ENCODE measurements at regions not wholly inside any gene's neighbourhood (a gene's known extent, or its start where the extent isn't known, plus 50 kb on each side); places are given as distances from the start of the nearest gene placed in this dataset.
"Not testable (repeated sequence)": the region's sequence is repeated elsewhere in the genome, so short reads cannot be mapped to it uniquely, and the experiment has no call there.

GRCh38 chr14:34050606-34051005, 99.7 kb upstream of the EGLN3 start:
- dilution Hi-C loops (cut with MboI; ENCODE audit: extremely low pct_ligation_motif_present, low sequenced_read_pairs): no loop called here
- no peaks in the 10 kb centered on the region for H4K20me1 ChIP-seq (ENCODE audit: control insufficient read depth, extremely low read depth, insufficient read depth, low read length)
- H3K9me1 ChIP-seq (ENCODE audit: control insufficient read depth, extremely low read depth, insufficient read depth, low read length): no peaks in the 10 kb centered on the region
- no peaks in the 10 kb centered on the region for H3K27me3 ChIP-seq (ENCODE audit: control insufficient read depth, extremely low read depth, insufficient read depth, low read length)
- DNase-seq (ENCODE audit: low read depth, low spot score) (peak; percentile 62), FAIRE-seq (peak; percentile 63)
- H3K36me3 ChIP-seq (ENCODE audit: control insufficient read depth in 2 of 2, extremely low read depth in 1 of 2, insufficient read depth in 2 of 2, low read length in 2 of 2): no peaks in the 10 kb centered on the region
- H3K4me3 ChIP-seq (ENCODE audit: control insufficient read depth in 2 of 3, extremely low read depth in 1 of 3, insufficient read depth in 2 of 3, low read depth in 1 of 3, low read length in 3 of 3): no peak overlapping the region
- no peak overlapping the region for H2AFZ ChIP-seq (ENCODE audit: control insufficient read depth, low read length)
- no peak overlapping the region for H3K4me2 ChIP-seq (ENCODE audit: control insufficient read depth, extremely low read depth, insufficient read depth, low read depth, low read length)
- no peaks in the 10 kb centered on the region for H3K9me3 ChIP-seq (ENCODE audit: control insufficient read depth, low read depth, low read length)
- H3K79me2 ChIP-seq (ENCODE audit: control insufficient read depth, insufficient read depth, low read length): no peaks in the 10 kb centered on the region
- TF ChIP-seq, protein P1, sequence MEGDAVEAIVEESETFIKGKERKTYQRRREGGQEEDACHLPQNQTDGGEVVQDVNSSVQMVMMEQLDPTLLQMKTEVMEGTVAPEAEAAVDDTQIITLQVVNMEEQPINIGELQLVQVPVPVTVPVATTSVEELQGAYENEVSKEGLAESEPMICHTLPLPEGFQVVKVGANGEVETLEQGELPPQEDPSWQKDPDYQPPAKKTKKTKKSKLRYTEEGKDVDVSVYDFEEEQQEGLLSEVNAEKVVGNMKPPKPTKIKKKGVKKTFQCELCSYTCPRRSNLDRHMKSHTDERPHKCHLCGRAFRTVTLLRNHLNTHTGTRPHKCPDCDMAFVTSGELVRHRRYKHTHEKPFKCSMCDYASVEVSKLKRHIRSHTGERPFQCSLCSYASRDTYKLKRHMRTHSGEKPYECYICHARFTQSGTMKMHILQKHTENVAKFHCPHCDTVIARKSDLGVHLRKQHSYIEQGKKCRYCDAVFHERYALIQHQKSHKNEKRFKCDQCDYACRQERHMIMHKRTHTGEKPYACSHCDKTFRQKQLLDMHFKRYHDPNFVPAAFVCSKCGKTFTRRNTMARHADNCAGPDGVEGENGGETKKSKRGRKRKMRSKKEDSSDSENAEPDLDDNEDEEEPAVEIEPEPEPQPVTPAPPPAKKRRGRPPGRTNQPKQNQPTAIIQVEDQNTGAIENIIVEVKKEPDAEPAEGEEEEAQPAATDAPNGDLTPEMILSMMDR (optimal IDR thresholded peaks at IDR 0.05 in 1 of 3, IDR thresholded peaks at IDR 0.05 in 1 of 3, conservative IDR thresholded peaks at IDR 0.05 in 1 of 3; ENCODE audit: extremely low read depth in 1 of 3, insufficient read depth in 2 of 3, low read length in 3 of 3): no peak
- TF ChIP-seq EZH2 (IDR thresholded peaks at IDR 0.05; ENCODE audit: low read length): no peak
- no peak overlapping the region for H3K9ac ChIP-seq (ENCODE audit: control insufficient read depth, extremely low read depth, insufficient read depth, low read length)
- no peak overlapping the region for H3K27ac ChIP-seq (ENCODE audit: control insufficient read depth, insufficient read depth, low read length)
- H3K4me1 ChIP-seq (ENCODE audit: control insufficient read depth, extremely low read depth, insufficient read depth, low read length): peaks cover 30% of the 10 kb centered on the region

DNA sequence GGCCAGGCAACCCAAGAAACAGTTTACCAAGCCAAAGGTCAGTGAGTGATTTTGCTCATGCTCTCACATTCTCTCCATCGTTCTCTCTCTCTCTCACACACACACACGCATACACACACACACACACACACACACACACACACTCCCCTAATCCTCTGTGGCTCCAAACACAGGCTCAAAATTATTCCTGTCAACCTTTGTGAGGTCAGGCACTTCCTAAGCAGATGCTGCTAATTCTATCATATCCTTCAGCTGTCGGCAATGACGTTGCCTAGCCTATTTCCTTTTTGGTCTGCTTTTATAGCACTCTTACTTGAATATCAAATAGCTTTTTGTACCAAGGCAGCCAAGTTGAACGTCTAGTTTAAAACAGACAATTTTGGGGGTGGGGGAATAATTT, 98.9 kb upstream of the EGLN3 start:
- H3K9ac ChIP-seq (ENCODE audit: control insufficient read depth, extremely low read depth, insufficient read depth, low read length): no peak overlapping the region
- H3K4me3 ChIP-seq (ENCODE audit: control insufficient read depth in 2 of 3, extremely low read depth in 1 of 3, insufficient read depth in 2 of 3, low read depth in 1 of 3, low read length in 3 of 3): no peak overlapping the region
- no peaks in the 10 kb centered on the region for H3K9me3 ChIP-seq (ENCODE audit: control insufficient read depth, low read depth, low read length)
- H3K27me3 ChIP-seq (ENCODE audit: control insufficient read depth, extremely low read depth, insufficient read depth, low read length): no peaks in the 10 kb centered on the region
- H3K36me3 ChIP-seq (ENCODE audit: control insufficient read depth in 2 of 2, extremely low read depth in 1 of 2, insufficient read depth in 2 of 2, low read length in 2 of 2): no peaks in the 10 kb centered on the region
- H3K27ac ChIP-seq (ENCODE audit: control insufficient read depth, insufficient read depth, low read length): no peak overlapping the region
- H3K4me2 ChIP-seq (ENCODE audit: control insufficient read depth, extremely low read depth, insufficient read depth, low read depth, low read length): no peak overlapping the region
- H3K4me1 ChIP-seq (ENCODE audit: control insufficient read depth, extremely low read depth, insufficient read depth, low read length): peaks cover 27% of the 10 kb centered on the region
- dilution Hi-C loops (cut with MboI; ENCODE audit: extremely low pct_ligation_motif_present, low sequenced_read_pairs): no loop called here
- H3K9me1 ChIP-seq (ENCODE audit: control insufficient read depth, extremely low read depth, insufficient read depth, low read length): no peaks in the 10 kb centered on the region
- no peaks in the 10 kb centered on the region for H4K20me1 ChIP-seq (ENCODE audit: control insufficient read depth, extremely low read depth, insufficient read depth, low read length)
- DNase-seq (ENCODE audit: low read depth, low spot score) (no peak), FAIRE-seq (no peak)
- H3K79me2 ChIP-seq (ENCODE audit: control insufficient read depth, insufficient read depth, low read length): no peaks in the 10 kb centered on the region
- H2AFZ ChIP-seq (ENCODE audit: control insufficient read depth, low read length): no peak overlapping the region
- no peak for TF ChIP-seq EZH2 (IDR thresholded peaks at IDR 0.05; ENCODE audit: low read length)
- TF ChIP-seq, protein P1 (optimal IDR thresholded peaks at IDR 0.05 in 1 of 3, IDR thresholded peaks at IDR 0.05 in 1 of 3, conservative IDR thresholded peaks at IDR 0.05 in 1 of 3; ENCODE audit: extremely low read depth in 1 of 3, insufficient read depth in 2 of 3, low read length in 3 of 3): no peak

DNA sequence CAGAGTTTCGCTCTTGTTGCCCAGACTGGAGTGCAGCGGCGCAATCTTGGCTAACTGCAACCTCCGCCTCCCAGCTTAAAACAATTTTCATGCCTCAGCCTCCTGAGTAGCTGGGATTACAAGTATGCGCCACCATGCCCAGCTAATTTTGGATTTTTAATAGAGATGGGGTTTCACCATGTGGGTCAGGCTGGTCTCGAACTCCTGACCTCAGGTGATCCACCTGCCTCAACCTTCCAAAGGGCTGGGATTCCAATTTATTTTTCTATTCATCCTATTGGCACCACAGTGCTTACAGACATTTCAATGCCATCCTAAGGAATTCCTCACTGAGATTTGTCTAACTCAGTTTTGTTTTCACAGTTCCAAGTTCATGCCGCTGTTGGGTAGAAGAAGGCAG, 98.3 kb upstream of the EGLN3 start:
- H3K27me3 ChIP-seq (ENCODE audit: control insufficient read depth, extremely low read depth, insufficient read depth, low read length); H3K36me3 ChIP-seq (ENCODE audit: control insufficient read depth in 2 of 2, extremely low read depth in 1 of 2, insufficient read depth in 2 of 2, low read length in 2 of 2); FAIRE-seq; H3K4me2 ChIP-seq (ENCODE audit: control insufficient read depth, extremely low read depth, insufficient read depth, low read depth, low read length); H3K4me3 ChIP-seq (ENCODE audit: control insufficient read depth in 2 of 3, extremely low read depth in 1 of 3, insufficient read depth in 2 of 3, low read depth in 1 of 3, low read length in 3 of 3); H3K79me2 ChIP-seq (ENCODE audit: control insufficient read depth, insufficient read depth, low read length); H3K27ac ChIP-seq (ENCODE audit: control insufficient read depth, insufficient read depth, low read length); H3K9me3 ChIP-seq (ENCODE audit: control insufficient read depth, low read depth, low read length); dilution Hi-C loops (cut with MboI; ENCODE audit: extremely low pct_ligation_motif_present, low sequenced_read_pairs); H4K20me1 ChIP-seq (ENCODE audit: control insufficient read depth, extremely low read depth, insufficient read depth, low read length); H2AFZ ChIP-seq (ENCODE audit: control insufficient read depth, low read length); H3K9ac ChIP-seq (ENCODE audit: control insufficient read depth, extremely low read depth, insufficient read depth, low read length); DNase-seq (ENCODE audit: low read depth, low spot score); H3K9me1 ChIP-seq (ENCODE audit: control insufficient read depth, extremely low read depth, insufficient read depth, low read length): not testable (repeated sequence)
- H3K4me1 ChIP-seq (ENCODE audit: control insufficient read depth, extremely low read depth, insufficient read depth, low read length): peaks cover 27% of the 10 kb centered on the region

All from keratinocyte (primary cell).